IMR-90 (cell line): ENCODE measurements at regions not wholly inside any gene's neighbourhood (a gene's known extent, or its start where the extent isn't known, plus 50 kb on each side); places are given as distances from the start of the nearest gene placed in this dataset.

ENCODE experiments used
- ATAC-seq: fragments of 200-7000 bp; cut with Tn5 transposase; 2 replicates; pipeline ENCODE4 v1.9.1; 2020; ENCODE audit warnings: low read depth, mild to moderate bottlenecking, moderate library complexity
- BruUV-seq: library from RNA; stranded (reverse); fragments of 400-500 nt; replicated peaks from 2 replicates; lab custom pipeline; 2021; lab: Mats Ljungman, UMichigan
- CTCF ChIA-PET: fragments of 300-600 bp; formaldehyde crosslinking; extraction: SDS; loops from one replicate; lab custom pipeline; 2021; ENCODE audit warnings: antibody characterized with exemption; lab: Yijun Ruan, JAX
- POLR2A ChIA-PET: fragments of 300-600 bp; sonication (Branson Sonifier 250); formaldehyde crosslinking; loops from one replicate; lab custom pipeline; 2022; ENCODE audit warnings: antibody characterized with exemption; ENCODE audit not compliant: unreplicated experiment; lab: Charles Lee
- DNase-seq: peaks from one replicate; pipeline ENCODE4 v3.0.0; 2013
- H2AFZ ChIP-seq: replicated peaks from 2 replicates; pipeline ENCODE3; 2013; ENCODE audit warnings: low read length, mild to moderate bottlenecking; ENCODE audit not compliant: poor library complexity
- H2AK5ac ChIP-seq: 2 replicates; pipeline ENCODE4 v1.6.1; 2013; ENCODE audit warnings: low read depth, low read length, inconsistent platforms
- H2AK9ac ChIP-seq: replicated peaks from 2 replicates; pipeline ENCODE3; 2013; ENCODE audit warnings: mild to moderate bottlenecking, low read depth, low read length, moderate library complexity; ENCODE audit not compliant: poor library complexity
- H2BK120ac ChIP-seq: 2 replicates; pipeline ENCODE4 v1.6.1; 2013; ENCODE audit warnings: low read depth, low read length, inconsistent platforms
- H2BK15ac ChIP-seq: 3 replicates; pipeline ENCODE4 v1.6.1; 2013; ENCODE audit warnings: low read depth, low read length, inconsistent platforms
- H2BK20ac ChIP-seq: 2 replicates; pipeline ENCODE4 v1.6.1; 2013; ENCODE audit warnings: low read depth, mild to moderate bottlenecking, inconsistent platforms, low read length, moderate library complexity
- H2BK5ac ChIP-seq: 2 replicates; pipeline ENCODE4 v1.6.1; 2013; ENCODE audit warnings: mild to moderate bottlenecking, low read depth, low read length, inconsistent platforms; ENCODE audit not compliant: poor library complexity, severe bottlenecking
- H3K14ac ChIP-seq: replicated peaks from 2 replicates; pipeline ENCODE4 v1.6.1; 2013; ENCODE audit warnings: low read depth, low read length, inconsistent platforms
- H3K18ac ChIP-seq: 2 replicates; pipeline ENCODE4 v1.6.1; 2013; ENCODE audit warnings: low read depth, low read length, control low read depth
- H3K23ac ChIP-seq: 2 replicates; pipeline ENCODE4 v1.6.1; 2013; ENCODE audit warnings: low read depth, low read length, inconsistent platforms
- H3K27ac ChIP-seq: 2 replicates; pipeline ENCODE4 v1.5.1; 2013; ENCODE audit warnings: mild to moderate bottlenecking, control low read depth, low read length; ENCODE audit not compliant: insufficient read depth
- H3K27me3 ChIP-seq: 2 replicates; pipeline ENCODE4 v1.6.1; 2013; ENCODE audit warnings: low read length; ENCODE audit not compliant: control insufficient read depth, insufficient read depth
- H3K36me3 ChIP-seq: 2 replicates; pipeline ENCODE4 v1.6.1; 2013; ENCODE audit warnings: low read length, mixed read lengths; ENCODE audit not compliant: control insufficient read depth, insufficient read depth
- H3K4ac ChIP-seq: 2 replicates; pipeline ENCODE4 v1.6.1; 2013; ENCODE audit warnings: low read depth, low read length, inconsistent platforms
- H3K4me1 ChIP-seq: 2 replicates; pipeline ENCODE4 v1.6.1; 2013; ENCODE audit warnings: low read length, mixed read lengths; ENCODE audit not compliant: control insufficient read depth, insufficient read depth
- H3K4me2 ChIP-seq: 2 replicates; pipeline ENCODE4 v1.6.1; 2013; ENCODE audit warnings: low read depth, mild to moderate bottlenecking, control low read depth, low read length, moderate library complexity
- H3K4me3 ChIP-seq: 2 replicates; pipeline ENCODE4 v1.5.1; 2013; ENCODE audit warnings: low read depth, mild to moderate bottlenecking, control low read depth, low read length, moderate library complexity; ENCODE audit not compliant: insufficient read depth
- H3K56ac ChIP-seq: 2 replicates; pipeline ENCODE4 v1.6.1; 2013; ENCODE audit warnings: low read length, inconsistent platforms; ENCODE audit not compliant: insufficient read depth; ENCODE audit errors: extremely low read depth
- H3K79me1 ChIP-seq, 2 experiments: 2 replicates each; pipeline ENCODE4 v1.6.1; 2013; ENCODE audit warnings: low read length in 2 of 2, inconsistent platforms in 1 of 2, low read depth in 1 of 2
- H3K9ac ChIP-seq: 2 replicates; pipeline ENCODE4 v1.6.1; 2013; ENCODE audit warnings: low read depth, low read length, control low read depth
- H3K9me1 ChIP-seq: 2 replicates; pipeline ENCODE4 v1.6.1; 2013; ENCODE audit warnings: low read length, inconsistent platforms; ENCODE audit not compliant: insufficient read depth
- H3K9me3 ChIP-seq: 2 replicates; pipeline ENCODE4 v1.6.1; 2013; ENCODE audit warnings: low read length; ENCODE audit not compliant: control insufficient read depth, insufficient read depth
- H4K20me1 ChIP-seq: 2 replicates; pipeline ENCODE4 v1.6.1; 2013; ENCODE audit warnings: low read length, inconsistent platforms; ENCODE audit not compliant: insufficient read depth
- H4K5ac ChIP-seq: 2 replicates; pipeline ENCODE4 v1.6.1; 2013; ENCODE audit warnings: mild to moderate bottlenecking, low read depth, low read length, control low read depth
- H4K8ac ChIP-seq, 2 experiments: 2 replicates each; pipeline ENCODE4 v1.6.1; 2013; ENCODE audit warnings: low read depth in 2 of 2, low read length in 2 of 2, control low read depth in 1 of 2, inconsistent platforms in 1 of 2
- H4K91ac ChIP-seq: 2 replicates; pipeline ENCODE4 v1.6.1; 2013; ENCODE audit warnings: low read depth, low read length, inconsistent platforms; ENCODE audit not compliant: insufficient read depth
- RAD21 ChIP-seq: IDR thresholded peaks from 2 replicates; pipeline ENCODE4 v1.6.1; 2012; ENCODE audit warnings: low read length, improper control_type of control experiment
- WGBS, 2 experiments: methylation state at CpG; one replicate each; pipeline versions ENCODE4 v1.1.5 to v1.1.7; 2013; ENCODE audit warnings: missing lambda C conversion rate in 2 of 2; ENCODE audit not compliant: insufficient read length in 1 of 2; ENCODE audit errors: extremely low coverage in 2 of 2; 5-methylcytosine and 5-hydroxymethylcytosine counted together
- dilution Hi-C: fragments of 300-500 bp; cut with HindIII; formaldehyde crosslinking; loops from one replicate; pipeline ENCODE4 v1.14.3; 2018; ENCODE audit warnings: low sequenced_read_pairs; ENCODE audit not compliant: unreplicated experiment
- in situ Hi-C: fragments of 300-500 bp; cut with MboI; formaldehyde crosslinking; loops from 3 replicates; pipeline ENCODE4 v1.14.3; 2019; ENCODE audit warnings: low sequenced_read_pairs, inconsistent platforms, mixed read lengths
- intact Hi-C: fragments of 100-400 bp; cut with micrococcal nuclease; formaldehyde crosslinking; loops from 2 replicates; pipeline ENCODE4 v1.10.0; 2022

DNA sequence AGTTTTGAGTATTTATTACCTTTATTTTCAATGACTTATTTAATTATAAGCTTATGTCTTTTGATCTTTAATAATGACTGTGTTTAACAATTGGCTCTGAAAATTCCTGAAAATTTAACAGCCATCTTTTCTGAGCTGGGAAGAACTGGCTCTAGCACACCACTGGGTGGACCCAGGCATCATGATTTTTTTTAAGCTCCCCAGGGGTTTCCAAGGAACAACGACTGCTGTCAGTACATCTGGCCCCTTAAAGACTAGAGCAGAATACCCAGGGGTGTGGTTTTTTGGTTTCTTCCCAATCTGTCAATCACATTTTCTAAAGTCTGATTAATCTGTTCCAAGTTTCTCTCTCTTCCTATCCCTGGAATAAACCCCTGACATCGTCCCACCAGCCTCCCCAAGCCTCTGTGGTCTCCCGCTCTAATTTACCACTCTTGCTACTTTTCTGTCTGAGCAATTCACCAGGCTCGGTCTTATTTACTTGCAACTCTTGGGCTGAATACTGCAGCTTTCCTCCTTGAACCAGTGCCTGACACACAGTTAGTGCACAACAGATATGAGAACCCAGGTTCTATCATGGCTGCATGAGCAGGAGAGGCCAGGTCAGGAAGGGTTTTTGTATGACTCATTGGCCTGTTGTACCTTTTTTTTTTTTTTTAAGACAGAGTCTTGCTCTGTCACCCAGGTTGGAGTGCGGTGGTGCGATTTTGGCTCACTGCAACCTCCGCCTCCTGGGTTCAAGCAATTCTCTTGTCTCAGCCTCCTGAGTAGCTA, 321.9 kb downstream of the ZSWIM6 start:
- Histone ChIP-seq H3K4me1 (no peaks in the 10 kb centered on the region), H2AK5ac (no peak overlapping the region), H2BK5ac (no peak overlapping the region), H4K5ac (no peak overlapping the region), H4K20me1 (no peaks in the 10 kb centered on the region), H3K27ac (no peak overlapping the region), H2BK120ac (no peak overlapping the region), H2AK9ac (no peak overlapping the region), H2BK15ac (no peak overlapping the region), H3K56ac (no peak overlapping the region), H3K23ac (no peak overlapping the region), H3K36me3 (no peaks in the 10 kb centered on the region), H3K4me2 (no peak overlapping the region), H3K27me3 (peaks cover 21% of the 10 kb centered on the region), H3K4ac (no peak overlapping the region), H3K9me3 (no peaks in the 10 kb centered on the region), H3K4me3 (no peak overlapping the region), H4K8ac (no peak overlapping the region), H3K14ac (no peak overlapping the region), H2BK20ac (no peak overlapping the region), H3K18ac (no peak overlapping the region), H4K91ac (no peak overlapping the region), H3K9ac (no peak overlapping the region), H2AFZ (no peak overlapping the region), H3K9me1 (no peaks in the 10 kb centered on the region), H3K79me1 (no peaks in the 10 kb centered on the region)
- TF ChIP-seq RAD21, result no peak
- 67% methylated on average over 1 of the region's 7 CpGs; no CpG with 5 or more reads in 1 of the 2 experiments for WGBS, 2 experiments
- intact Hi-C loops, result no loop called here
- no peak for DNase-seq
- ChIA-PET CTCF (no interaction called here), POLR2A (no interaction called here)
- no TSS peak for BruUV-seq
- dilution Hi-C loops, result no loop called here
- ATAC-seq, result no peak
- in situ Hi-C loops, result loop anchor here (25.0 kb wide), 1 partner anchor 692 kb away; no protein-coding TSS in a partner anchor
